ENCODE measurements at regions not wholly inside any gene's neighbourhood (a gene's known extent, or its start where the extent isn't known, plus 50 kb on each side); places are given as distances from the start of the nearest gene placed in this dataset.

DNA sequence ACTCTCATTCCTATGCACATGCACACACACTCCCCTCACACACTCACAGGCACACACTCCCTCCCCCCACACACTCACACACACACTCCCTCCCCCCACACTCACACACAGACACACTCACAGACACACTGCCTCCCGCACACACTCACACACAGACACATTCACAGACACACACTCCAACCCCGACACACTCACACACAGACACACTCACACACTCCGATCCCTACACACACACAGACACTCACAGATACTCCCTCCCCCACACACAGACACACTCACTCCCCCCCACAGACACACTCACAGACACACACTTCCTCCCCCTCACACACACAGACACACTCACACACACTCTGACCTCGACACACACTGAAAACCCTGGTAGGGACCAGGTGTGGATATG, 176.2 kb downstream of the TFAP2C start:
- Histone ChIP-seq H3K27ac (no peak overlapping the region), H3K27me3 (no peaks in the 10 kb centered on the region), H3K4me3 (no peak overlapping the region), H3K9me3 (no peaks in the 10 kb centered on the region), H3K4me1 (no peaks in the 10 kb centered on the region), H3K36me3 (no peaks in the 10 kb centered on the region)
- ATAC-seq: no peak
- no peak for DNase-seq
- intact Hi-C loops (cut with DNase I): no loop called here
- TF ChIP-seq, protein P1, sequence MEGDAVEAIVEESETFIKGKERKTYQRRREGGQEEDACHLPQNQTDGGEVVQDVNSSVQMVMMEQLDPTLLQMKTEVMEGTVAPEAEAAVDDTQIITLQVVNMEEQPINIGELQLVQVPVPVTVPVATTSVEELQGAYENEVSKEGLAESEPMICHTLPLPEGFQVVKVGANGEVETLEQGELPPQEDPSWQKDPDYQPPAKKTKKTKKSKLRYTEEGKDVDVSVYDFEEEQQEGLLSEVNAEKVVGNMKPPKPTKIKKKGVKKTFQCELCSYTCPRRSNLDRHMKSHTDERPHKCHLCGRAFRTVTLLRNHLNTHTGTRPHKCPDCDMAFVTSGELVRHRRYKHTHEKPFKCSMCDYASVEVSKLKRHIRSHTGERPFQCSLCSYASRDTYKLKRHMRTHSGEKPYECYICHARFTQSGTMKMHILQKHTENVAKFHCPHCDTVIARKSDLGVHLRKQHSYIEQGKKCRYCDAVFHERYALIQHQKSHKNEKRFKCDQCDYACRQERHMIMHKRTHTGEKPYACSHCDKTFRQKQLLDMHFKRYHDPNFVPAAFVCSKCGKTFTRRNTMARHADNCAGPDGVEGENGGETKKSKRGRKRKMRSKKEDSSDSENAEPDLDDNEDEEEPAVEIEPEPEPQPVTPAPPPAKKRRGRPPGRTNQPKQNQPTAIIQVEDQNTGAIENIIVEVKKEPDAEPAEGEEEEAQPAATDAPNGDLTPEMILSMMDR (IDR thresholded peaks at IDR 0.05): no peak
- no peak for TF ChIP-seq POLR2A (IDR thresholded peaks at IDR 0.05)
- WGBS (ENCODE audit: insufficient coverage, low coverage, low lambda C conversion rate, missing lambda C conversion rate): 69% methylated on average over 4 of the region's 4 CpGs

DNA sequence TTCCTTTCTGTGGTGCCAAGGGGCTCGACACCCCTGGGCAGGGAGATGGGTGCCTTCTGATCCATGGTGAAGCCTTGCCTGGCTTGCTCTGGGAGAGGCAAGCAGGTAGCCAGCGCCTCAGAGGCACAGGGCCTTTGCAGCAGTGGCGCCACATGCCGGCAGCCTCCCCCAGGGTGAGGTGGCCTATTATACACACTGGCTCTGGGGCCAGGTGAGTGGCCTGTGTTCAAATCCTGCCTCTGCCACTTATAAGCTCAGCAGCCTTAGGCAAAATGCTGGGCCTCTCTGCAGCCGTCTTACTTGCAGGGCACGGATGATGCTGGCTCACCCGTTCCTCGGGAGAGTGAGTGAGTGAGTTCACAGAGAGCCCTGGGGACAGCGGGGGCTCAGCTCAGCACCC, 176.9 kb downstream of the TFAP2C start:
- no peak overlapping the region for H3K27ac ChIP-seq
- TF ChIP-seq POLR2A (IDR thresholded peaks at IDR 0.05): no peak
- TF ChIP-seq, protein P1 (IDR thresholded peaks at IDR 0.05): no peak
- no peak overlapping the region for H3K4me3 ChIP-seq
- DNase-seq (no peak), ATAC-seq (peak in 1 of 4 donors; percentile 15)
- intact Hi-C loops (cut with DNase I): no loop called here
- H3K36me3 ChIP-seq: no peaks in the 10 kb centered on the region
- WGBS (ENCODE audit: insufficient coverage, low coverage, low lambda C conversion rate, missing lambda C conversion rate): no CpG with 5 or more reads among the region's 9 CpGs
- H3K4me1 ChIP-seq: no peaks in the 10 kb centered on the region
- no peaks in the 10 kb centered on the region for H3K27me3 ChIP-seq
- H3K9me3 ChIP-seq: no peaks in the 10 kb centered on the region

DNA sequence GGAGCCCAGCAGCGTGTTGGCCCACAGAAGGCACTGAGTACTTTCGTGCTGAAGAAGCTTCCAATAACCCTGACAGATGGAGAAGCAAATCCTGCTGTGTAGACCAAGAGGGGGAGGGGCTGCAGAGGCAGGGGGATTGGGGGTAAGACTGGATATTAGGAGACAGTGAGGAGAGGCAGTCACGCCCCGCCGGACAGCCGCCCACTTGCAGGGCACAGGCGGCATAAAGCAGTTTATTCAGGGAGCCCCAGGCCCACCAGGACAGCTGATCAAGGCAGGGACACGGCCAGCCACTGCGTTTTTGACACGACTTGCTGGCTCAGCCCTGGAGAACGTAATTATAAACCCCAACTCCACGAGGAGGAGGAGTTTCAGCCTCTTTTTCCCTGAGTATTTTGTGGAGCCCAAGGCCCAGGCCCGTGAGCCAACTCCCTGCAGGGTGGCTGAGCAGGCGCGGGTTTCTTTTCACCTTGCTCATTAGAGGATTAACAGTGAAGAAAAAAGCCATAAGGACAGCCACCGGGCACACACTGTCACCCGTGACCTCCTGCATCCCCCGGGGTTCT, 177.9 kb downstream of the TFAP2C start:
- H3K27me3 ChIP-seq: no peaks in the 10 kb centered on the region
- TF ChIP-seq, protein P1 (IDR thresholded peaks at IDR 0.05): no peak
- TF ChIP-seq POLR2A (IDR thresholded peaks at IDR 0.05): no peak
- H3K9me3 ChIP-seq: no peaks in the 10 kb centered on the region
- H3K27ac ChIP-seq: no peak overlapping the region
- DNase-seq: no peak
- WGBS (ENCODE audit: insufficient coverage, low coverage, low lambda C conversion rate, missing lambda C conversion rate): 36% methylated on average over 9 of the region's 18 CpGs
- no peak overlapping the region for H3K4me3 ChIP-seq
- intact Hi-C loops (cut with DNase I): no loop called here
- no peaks in the 10 kb centered on the region for H3K36me3 ChIP-seq
- ATAC-seq: no peak
- no peaks in the 10 kb centered on the region for H3K4me1 ChIP-seq

DNA sequence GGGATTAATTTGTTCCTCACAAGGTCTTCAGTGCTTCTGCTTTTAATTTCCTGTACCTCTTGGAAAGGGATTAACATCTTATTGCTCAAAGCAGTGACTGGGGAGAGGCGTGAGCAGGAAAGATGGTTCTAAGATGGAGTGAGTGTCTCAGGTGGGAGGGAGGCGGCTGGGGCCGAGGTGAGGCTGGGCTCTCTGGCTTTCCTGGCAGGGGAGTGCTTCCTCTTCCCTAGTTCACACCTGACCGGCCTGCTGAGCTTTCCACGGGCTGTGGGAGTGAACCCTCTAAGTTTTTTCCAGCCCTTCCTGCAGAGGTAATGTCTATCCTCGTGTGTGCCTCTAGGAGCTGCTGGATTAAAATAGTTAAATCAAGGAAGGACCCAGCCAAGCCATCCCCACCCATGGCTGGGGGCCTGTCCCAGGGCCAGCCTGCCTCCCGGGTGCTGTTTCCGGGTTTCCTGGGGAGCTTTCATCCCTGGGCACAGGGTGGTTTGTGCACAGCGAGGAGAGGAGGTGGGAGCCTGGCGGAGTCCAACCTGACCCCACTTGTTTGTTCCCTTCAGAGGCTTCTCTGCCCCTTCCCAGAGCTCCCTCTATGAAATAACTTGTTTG, 179.1 kb downstream of the TFAP2C start:
- Histone ChIP-seq H3K27ac (no peak overlapping the region), H3K36me3 (no peaks in the 10 kb centered on the region), H3K27me3 (no peaks in the 10 kb centered on the region), H3K4me1 (no peaks in the 10 kb centered on the region), H3K4me3 (no peak overlapping the region), H3K9me3 (no peaks in the 10 kb centered on the region)
- DNase-seq (no peak), ATAC-seq (no peak)
- WGBS (ENCODE audit: insufficient coverage, low coverage, low lambda C conversion rate, missing lambda C conversion rate): 52% methylated on average over 2 of the region's 10 CpGs
- intact Hi-C loops (cut with DNase I): no loop called here
- TF ChIP-seq, protein P1 (IDR thresholded peaks at IDR 0.05): no peak
- no peak for TF ChIP-seq POLR2A (IDR thresholded peaks at IDR 0.05)

Data from right lobe of liver (tissue), 6 donors.